ENCODE measurements at regions not wholly inside any gene's neighbourhood (a gene's known extent, or its start where the extent isn't known, plus 50 kb on each side); places are given as distances from the start of the nearest gene placed in this dataset.
"Not testable (repeated sequence)": the region's sequence is repeated elsewhere in the genome, so short reads cannot be mapped to it uniquely, and the experiment has no call there.

DNA sequence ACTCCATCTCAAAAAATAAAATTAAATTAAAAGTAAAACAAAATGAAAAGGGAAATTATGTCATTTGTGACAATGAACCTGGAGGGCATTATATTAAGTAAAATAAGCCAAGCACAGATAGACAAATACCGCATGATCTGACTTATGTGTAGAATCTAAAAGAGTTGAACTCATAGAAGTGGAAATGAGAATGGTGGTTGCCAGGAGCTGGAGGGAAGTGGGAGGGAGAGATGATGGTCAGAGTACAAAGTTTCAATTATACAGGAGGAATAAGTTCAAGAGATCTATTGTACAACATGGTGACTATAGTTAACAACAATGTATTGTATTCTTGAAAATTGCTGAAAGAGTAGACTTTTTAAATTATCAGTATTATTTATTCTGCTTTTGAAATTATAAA is 183.4 kb downstream of the ID4 start:
- Histone ChIP-seq H3K36me3 (ENCODE audit: control insufficient read depth in 2 of 2, insufficient read depth in 1 of 2, low read length in 2 of 2) (no peaks in the 10 kb centered on the region), H3K4me1 (ENCODE audit: control insufficient read depth, insufficient read depth, low read length) (no peaks in the 10 kb centered on the region; the same call in 1 of the 2 replicates), H3K9me3 (ENCODE audit: control insufficient read depth, insufficient read depth, low read depth, low read length) (no peaks in the 10 kb centered on the region), H3K4me3 (ENCODE audit: low read depth, low read length) (no peak overlapping the region), H3K27ac (ENCODE audit: extremely low read depth, low read depth, low read length) (no peak overlapping the region)
- ChIA-PET POLR2A (no interaction called here), CTCF (no interaction called here)
- no peak for TF ChIP-seq ZBTB8A (tag by site-specific recombination; IDR thresholded peaks at IDR 0.05)
- no peak for TF ChIP-seq KLF9 (tag by site-specific recombination; IDR thresholded peaks at IDR 0.05; ENCODE audit: low read depth)
- TF ChIP-seq ZNF664 (tag by site-specific recombination; IDR thresholded peaks at IDR 0.05), result no peak
- no peak for TF ChIP-seq ZNF529 (tag by site-specific recombination; IDR thresholded peaks at IDR 0.05; ENCODE audit: insufficient replicate concordance)
- TF ChIP-seq ZNF433 (tag by site-specific recombination; IDR thresholded peaks at IDR 0.05; ENCODE audit: low read depth), result no peak
- TF ChIP-seq, protein P1, sequence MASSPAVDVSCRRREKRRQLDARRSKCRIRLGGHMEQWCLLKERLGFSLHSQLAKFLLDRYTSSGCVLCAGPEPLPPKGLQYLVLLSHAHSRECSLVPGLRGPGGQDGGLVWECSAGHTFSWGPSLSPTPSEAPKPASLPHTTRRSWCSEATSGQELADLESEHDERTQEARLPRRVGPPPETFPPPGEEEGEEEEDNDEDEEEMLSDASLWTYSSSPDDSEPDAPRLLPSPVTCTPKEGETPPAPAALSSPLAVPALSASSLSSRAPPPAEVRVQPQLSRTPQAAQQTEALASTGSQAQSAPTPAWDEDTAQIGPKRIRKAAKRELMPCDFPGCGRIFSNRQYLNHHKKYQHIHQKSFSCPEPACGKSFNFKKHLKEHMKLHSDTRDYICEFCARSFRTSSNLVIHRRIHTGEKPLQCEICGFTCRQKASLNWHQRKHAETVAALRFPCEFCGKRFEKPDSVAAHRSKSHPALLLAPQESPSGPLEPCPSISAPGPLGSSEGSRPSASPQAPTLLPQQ (tag by site-specific recombination; IDR thresholded peaks at IDR 0.05), result no peak
- TF ChIP-seq GFI1B (tag by site-specific recombination; IDR thresholded peaks at IDR 0.05), result no peak
- TF ChIP-seq ZNF544 (tag by site-specific recombination; IDR thresholded peaks at IDR 0.05), result no peak
- TF ChIP-seq ZNF837 (tag by site-specific recombination; IDR thresholded peaks at IDR 0.05), result no peak
- no peak for TF ChIP-seq OVOL3 (tag by site-specific recombination; IDR thresholded peaks at IDR 0.05)
- TF ChIP-seq ZNF184 (tag by site-specific recombination; IDR thresholded peaks at IDR 0.05), result no peak
- no peak for TF ChIP-seq ZNF155 (tag by site-specific recombination; IDR thresholded peaks at IDR 0.05)
- no peak for TF ChIP-seq ZNF623 (tag by site-specific recombination; IDR thresholded peaks at IDR 0.05)
- no peak for TF ChIP-seq ZNF571 (tag by site-specific recombination; IDR thresholded peaks at IDR 0.05)
- no peak for TF ChIP-seq ZNF175 (tag by site-specific recombination; IDR thresholded peaks at IDR 0.05)
- TF ChIP-seq ZNF394 (tag by site-specific recombination; IDR thresholded peaks at IDR 0.05; ENCODE audit: borderline replicate concordance), result no peak

DNA sequence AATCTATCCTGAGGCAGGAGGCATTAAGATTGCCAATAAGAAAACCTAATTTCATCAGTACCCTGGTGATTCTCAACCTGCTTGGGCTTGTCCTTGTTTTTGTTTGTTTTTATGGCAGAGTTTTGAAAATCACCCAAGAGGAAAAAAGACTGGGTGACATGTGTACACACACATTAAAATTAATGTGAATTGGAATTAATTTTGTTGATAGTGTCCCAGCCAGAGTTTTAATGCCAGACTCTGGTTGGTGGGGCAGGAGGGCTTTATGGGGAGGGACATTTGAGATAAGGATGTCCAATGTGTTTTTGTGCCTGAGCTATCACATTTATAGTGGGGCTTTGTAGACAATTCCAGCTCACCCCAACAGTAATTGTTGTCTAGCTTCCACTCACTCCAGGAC is 184.6 kb downstream of the ID4 start:
- ChIA-PET POLR2A (no interaction called here), CTCF (interaction anchor here (0.7 to 1.3 kb wide), 2 partner anchors 12 to 1426 kb away, joined by 4 to 10 read pairs; no protein-coding TSS in a partner anchor)
- no peak for TF ChIP-seq ZNF433 (tag by site-specific recombination; IDR thresholded peaks at IDR 0.05; ENCODE audit: low read depth)
- peak; percentile 28; the same call in 1 of the 2 replicates for TF ChIP-seq ZNF140 (tag by site-specific recombination; IDR thresholded peaks at IDR 0.05)
- TF ChIP-seq FEZF1 (tag by site-specific recombination; IDR thresholded peaks at IDR 0.05), result peak; percentile 66
- Histone ChIP-seq H3K4me3 (ENCODE audit: low read depth, low read length) (no peak overlapping the region), H3K4me1 (ENCODE audit: control insufficient read depth, insufficient read depth, low read length) (no peaks in the 10 kb centered on the region; the same call in 1 of the 2 replicates), H3K36me3 (ENCODE audit: control insufficient read depth in 2 of 2, insufficient read depth in 1 of 2, low read length in 2 of 2) (no peaks in the 10 kb centered on the region), H3K9me3 (ENCODE audit: control insufficient read depth, insufficient read depth, low read depth, low read length) (no peaks in the 10 kb centered on the region), H3K27ac (ENCODE audit: extremely low read depth, low read depth, low read length) (no peak overlapping the region)

DNA sequence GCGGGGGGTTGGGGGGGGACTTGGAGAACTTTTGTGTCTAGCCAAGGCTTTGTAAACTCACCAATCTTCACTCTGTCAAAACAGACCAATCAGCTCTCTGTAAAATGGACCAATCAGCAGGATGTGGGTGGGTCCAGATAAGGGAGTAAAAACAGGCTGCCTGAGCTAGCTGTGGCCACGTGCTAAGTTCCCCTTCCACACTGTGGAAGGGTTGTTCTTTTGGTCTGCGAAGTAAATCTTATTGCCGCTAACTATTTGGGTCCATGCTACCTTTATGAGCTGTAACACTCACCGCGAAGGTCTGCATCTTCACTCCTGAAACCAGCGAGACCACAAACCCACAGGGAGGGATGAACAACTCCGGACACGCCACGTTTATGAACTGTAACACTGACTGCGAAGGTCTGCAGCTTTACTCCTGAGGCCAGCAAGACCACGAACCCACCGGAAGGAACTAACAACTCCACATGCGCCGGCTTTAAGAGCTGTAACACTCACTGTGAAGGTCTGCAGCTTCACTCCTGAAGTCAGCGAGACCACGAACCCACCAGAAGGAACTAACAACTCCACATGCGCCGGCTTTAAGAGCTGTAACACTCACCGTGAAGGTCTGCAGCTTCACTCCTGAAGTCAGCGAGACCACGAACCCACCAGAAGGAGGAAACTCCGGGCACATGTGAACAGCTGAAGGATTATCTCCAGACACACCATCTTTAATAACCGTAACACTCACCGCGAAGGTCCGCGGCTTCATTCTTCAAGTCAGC is 186.6 kb downstream of the ID4 start:
- H3K27ac ChIP-seq (ENCODE audit: extremely low read depth, low read depth, low read length); H3K4me3 ChIP-seq (ENCODE audit: low read depth, low read length); H3K4me1 ChIP-seq (ENCODE audit: control insufficient read depth, insufficient read depth, low read length); H3K36me3 ChIP-seq (ENCODE audit: control insufficient read depth in 2 of 2, insufficient read depth in 1 of 2, low read length in 2 of 2); H3K9me3 ChIP-seq (ENCODE audit: control insufficient read depth, insufficient read depth, low read depth, low read length); POLR2A ChIA-PET; CTCF ChIA-PET: not testable (repeated sequence)

DNA sequence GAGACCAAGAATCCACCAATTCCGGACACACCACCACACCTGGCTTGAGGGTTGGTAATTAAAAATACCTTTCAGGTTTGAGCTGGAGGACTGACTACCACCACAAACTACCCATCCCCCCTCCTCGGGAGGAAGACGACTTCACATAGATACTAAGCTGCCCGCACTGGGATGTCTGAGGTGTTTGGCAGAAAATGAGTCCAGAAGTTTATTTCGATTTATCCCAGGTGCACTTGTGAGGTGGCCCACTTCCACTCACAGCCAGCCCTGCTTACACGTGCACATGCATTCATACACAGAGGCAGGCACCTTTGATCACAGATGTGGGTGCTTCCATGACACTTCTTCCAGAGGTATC is 187.1 kb downstream of the ID4 start:
- ChIA-PET CTCF (no interaction called here), POLR2A (no interaction called here)
- H3K9me3 ChIP-seq (ENCODE audit: control insufficient read depth, insufficient read depth, low read depth, low read length), result no peaks in the 10 kb centered on the region
- no peaks in the 10 kb centered on the region; the same call in 1 of the 2 replicates for H3K4me1 ChIP-seq (ENCODE audit: control insufficient read depth, insufficient read depth, low read length)
- H3K36me3 ChIP-seq (ENCODE audit: control insufficient read depth in 2 of 2, insufficient read depth in 1 of 2, low read length in 2 of 2), result no peaks in the 10 kb centered on the region
- H3K4me3 ChIP-seq (ENCODE audit: low read depth, low read length), result no peak overlapping the region
- H3K27ac ChIP-seq (ENCODE audit: extremely low read depth, low read depth, low read length), result no peak overlapping the region
- no peak for TF ChIP-seq ZNF391 (tag by site-specific recombination; IDR thresholded peaks at IDR 0.05; ENCODE audit: borderline replicate concordance, low read depth)
- no peak for TF ChIP-seq KLF10 (tag by site-specific recombination; IDR thresholded peaks at IDR 0.05)
- TF ChIP-seq ZNF514 (tag by site-specific recombination; IDR thresholded peaks at IDR 0.05), result no peak
- no peak for TF ChIP-seq ZNF175 (tag by site-specific recombination; IDR thresholded peaks at IDR 0.05)
- TF ChIP-seq KLF9 (tag by site-specific recombination; IDR thresholded peaks at IDR 0.05; ENCODE audit: low read depth), result no peak
- no peak for TF ChIP-seq ZNF10 (tag by site-specific recombination; IDR thresholded peaks at IDR 0.05)
- TF ChIP-seq ZSCAN16 (tag by site-specific recombination; IDR thresholded peaks at IDR 0.05), result no peak
- TF ChIP-seq BCL11B (tag by site-specific recombination; IDR thresholded peaks at IDR 0.05; ENCODE audit: low read depth), result no peak
- no peak for TF ChIP-seq ZFP41 (tag by site-specific recombination; IDR thresholded peaks at IDR 0.05; ENCODE audit: borderline replicate concordance)
